ENCODE measurements at regions not wholly inside any gene's neighbourhood (a gene's known extent, or its start where the extent isn't known, plus 50 kb on each side); places are given as distances from the start of the nearest gene placed in this dataset.

GRCh38 chr14:44168566-44168965 is 338.5 kb downstream of the FSCB start:
- Histone ChIP-seq H3K27me3 (ENCODE audit: control insufficient read depth, insufficient read depth, low read length) (no peaks in the 10 kb centered on the region), H3K9me3 (ENCODE audit: control insufficient read depth, insufficient read depth, low read depth, low read length) (no peaks in the 10 kb centered on the region), H3K36me3 (ENCODE audit: control insufficient read depth, insufficient read depth, low read length) (no peaks in the 10 kb centered on the region), H3K4me1 (ENCODE audit: control insufficient read depth, insufficient read depth, low read length) (peaks cover 4% of the 10 kb centered on the region; the same call in 1 of the 2 replicates), H3K27ac (ENCODE audit: low read length) (no peak overlapping the region), H3K4me3 (ENCODE audit: low read depth in 2 of 2, low read length in 2 of 2) (no peak overlapping the region)
- ChIA-PET CTCF (no interaction called here), POLR2A (no interaction called here)
- intact Hi-C loops (cut with micrococcal nuclease; ENCODE audit: unreplicated experiment): no loop called here
- ATAC-seq (no peak), DNase-seq (ENCODE audit: low read depth, low spot score) (no peak)
- no peak for TF ChIP-seq CTCF (IDR thresholded peaks at IDR 0.05)
- TF ChIP-seq POLR2AphosphoS5 (IDR thresholded peaks at IDR 0.05; ENCODE audit: low read depth, low read length): no peak
- no peak for TF ChIP-seq TCF7L2 (IDR thresholded peaks at IDR 0.05; ENCODE audit: low read depth, low read length)
- TF ChIP-seq SIN3A (IDR thresholded peaks at IDR 0.05; ENCODE audit: borderline replicate concordance, insufficient read depth, low read depth, low read length): no peak
- TF ChIP-seq REST (IDR thresholded peaks at IDR 0.05; ENCODE audit: insufficient read depth in 1 of 2, low read depth in 2 of 2, low read length in 1 of 2): no peak
- in situ Hi-C loops (cut with HindIII; ENCODE audit: low pct_unique_long_range_greater_than_20kb, low sequenced_read_pairs): no loop called here
- no TSS peak for BruUV-seq (replicated peaks)

GRCh38 chr14:44166611-44167010 is 340.5 kb downstream of the FSCB start:
- no peak for ATAC-seq
- intact Hi-C loops (cut with micrococcal nuclease; ENCODE audit: unreplicated experiment): no loop called here
- no peak overlapping the region for H3K27ac ChIP-seq (ENCODE audit: low read length)
- H3K4me3 ChIP-seq (ENCODE audit: low read depth in 2 of 2, low read length in 2 of 2): no peak overlapping the region
- TF ChIP-seq TCF7L2 (IDR thresholded peaks at IDR 0.05; ENCODE audit: low read depth, low read length) (no peak), CTCF (IDR thresholded peaks at IDR 0.05) (no peak), POLR2AphosphoS5 (IDR thresholded peaks at IDR 0.05; ENCODE audit: low read depth, low read length) (no peak), SIN3A (IDR thresholded peaks at IDR 0.05; ENCODE audit: borderline replicate concordance, insufficient read depth, low read depth, low read length) (no peak), REST (IDR thresholded peaks at IDR 0.05; ENCODE audit: insufficient read depth in 1 of 2, low read depth in 2 of 2, low read length in 1 of 2) (no peak)
- H3K4me1 ChIP-seq (ENCODE audit: control insufficient read depth, insufficient read depth, low read length): peaks cover 4% of the 10 kb centered on the region; the same call in 1 of the 2 replicates
- no peaks in the 10 kb centered on the region for H3K36me3 ChIP-seq (ENCODE audit: control insufficient read depth, insufficient read depth, low read length)
- ChIA-PET POLR2A (no interaction called here), CTCF (no interaction called here)
- H3K27me3 ChIP-seq (ENCODE audit: control insufficient read depth, insufficient read depth, low read length): no peaks in the 10 kb centered on the region
- in situ Hi-C loops (cut with HindIII; ENCODE audit: low pct_unique_long_range_greater_than_20kb, low sequenced_read_pairs): no loop called here
- no TSS peak for BruUV-seq (replicated peaks)
- no peaks in the 10 kb centered on the region for H3K9me3 ChIP-seq (ENCODE audit: control insufficient read depth, insufficient read depth, low read depth, low read length)
- DNase-seq (ENCODE audit: low read depth, low spot score): no peak

Data from Panc1 (cell line).